NCI-H2029 (cell line): ENCODE measurements at regions not wholly inside any gene's neighbourhood (a gene's known extent, or its start where the extent isn't known, plus 50 kb on each side); places are given as distances from the start of the nearest gene placed in this dataset.
"Not testable (repeated sequence)": the region's sequence is repeated elsewhere in the genome, so short reads cannot be mapped to it uniquely, and the experiment has no call there.

Experiments
- DNase-seq: peaks from one replicate; lab custom pipeline; 2025; lab: John Stamatoyannopoulos, UW

DNA sequence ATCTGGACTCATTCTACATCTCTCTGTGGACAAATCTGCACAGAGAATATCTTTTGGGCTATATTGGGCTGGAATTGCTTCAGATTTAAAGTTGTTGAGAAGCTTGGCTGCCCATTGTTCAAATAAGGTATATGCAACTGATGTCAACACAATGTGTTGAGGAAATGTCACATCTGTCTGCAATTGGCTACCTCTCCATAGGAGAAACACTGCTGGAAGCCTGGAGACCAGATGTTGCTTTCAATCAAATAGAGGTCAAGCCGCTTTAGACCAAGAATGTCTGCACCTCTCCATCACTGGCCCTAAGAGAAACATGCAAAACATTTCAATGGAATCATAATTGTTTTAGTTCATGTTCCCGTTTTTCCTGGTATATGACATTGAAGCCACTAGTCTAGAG is 720.2 kb downstream of the SLC4A3 start:
- DNase-seq: no peak

DNA sequence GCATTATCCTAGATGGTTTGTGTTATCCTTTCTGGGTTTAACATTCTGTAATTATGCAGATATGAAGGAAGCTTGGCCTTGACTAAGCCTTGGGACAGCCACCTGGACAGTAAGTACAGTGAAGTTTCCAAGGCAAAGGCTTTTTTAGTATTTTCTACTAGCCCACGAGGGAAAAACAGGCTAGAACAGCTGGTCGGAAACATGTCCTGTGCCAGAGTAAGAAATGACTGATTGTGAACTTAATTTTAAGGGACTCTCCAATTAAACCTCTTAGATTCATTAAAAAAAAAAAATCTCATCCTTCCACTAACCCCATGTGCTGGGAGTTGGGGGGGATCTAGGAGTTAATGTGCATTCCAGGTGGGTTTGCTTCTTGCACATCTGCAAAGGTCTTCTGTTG is 720.8 kb downstream of the SLC4A3 start:
- no peak for DNase-seq

DNA sequence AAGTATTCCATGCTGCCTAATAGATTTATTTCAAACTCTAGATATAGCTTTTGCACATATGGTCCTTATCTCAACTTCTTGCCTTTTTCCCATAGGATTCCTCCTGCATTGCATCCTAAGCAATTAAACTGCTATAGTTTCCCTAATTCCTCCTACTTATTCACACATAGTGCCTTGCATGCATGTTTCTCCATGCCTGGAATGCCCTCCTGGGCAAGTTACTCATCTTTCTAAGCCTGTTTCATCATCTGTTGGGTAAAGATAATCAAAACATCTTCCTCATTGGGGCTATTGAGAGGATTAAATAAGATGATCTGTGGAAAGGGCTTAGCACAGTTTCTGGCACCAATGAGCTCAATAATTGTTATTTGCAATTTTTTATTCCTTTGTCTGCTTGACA is 726.5 kb downstream of the SLC4A3 start:
- DNase-seq: no peak

DNA sequence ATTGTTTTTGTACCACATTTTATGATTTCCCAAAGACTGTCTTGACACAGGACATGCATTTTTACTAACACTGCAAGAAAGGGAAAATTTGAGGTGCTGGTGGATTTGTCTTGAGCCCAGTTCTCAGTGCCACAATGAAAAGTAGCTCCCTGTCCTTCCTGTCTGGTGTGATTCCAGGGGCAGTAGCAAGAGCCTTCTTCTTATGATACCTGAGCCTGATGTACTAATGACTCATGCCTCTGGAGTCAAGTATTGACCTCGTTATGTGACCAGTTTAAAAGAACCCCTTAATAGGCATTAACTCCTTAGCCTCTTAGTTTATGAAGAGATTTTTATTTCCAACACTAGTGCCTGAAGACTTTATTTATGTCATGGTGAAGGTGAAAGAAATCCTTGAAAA is 728.6 kb downstream of the SLC4A3 start:
- DNase-seq: no peak

DNA sequence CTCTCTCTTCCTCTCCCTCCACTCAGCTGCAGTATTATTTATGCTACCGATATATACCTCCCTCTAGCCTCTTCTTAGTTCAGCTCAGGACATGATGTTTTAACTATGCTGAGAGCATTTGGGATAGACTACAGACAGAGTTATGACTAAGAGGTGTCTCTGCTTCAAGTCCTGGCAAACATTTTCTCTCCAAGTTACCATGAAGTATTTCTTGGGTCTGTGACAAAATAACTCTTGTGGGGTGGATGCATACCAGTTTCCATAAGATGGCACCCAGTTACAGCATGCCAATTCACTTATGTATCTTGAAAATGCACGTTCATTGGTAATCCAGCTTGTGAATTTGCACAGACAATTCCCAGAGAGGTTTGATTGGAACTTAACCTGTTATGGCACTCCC is 737.6 kb downstream of the SLC4A3 start:
- DNase-seq: no peak

DNA sequence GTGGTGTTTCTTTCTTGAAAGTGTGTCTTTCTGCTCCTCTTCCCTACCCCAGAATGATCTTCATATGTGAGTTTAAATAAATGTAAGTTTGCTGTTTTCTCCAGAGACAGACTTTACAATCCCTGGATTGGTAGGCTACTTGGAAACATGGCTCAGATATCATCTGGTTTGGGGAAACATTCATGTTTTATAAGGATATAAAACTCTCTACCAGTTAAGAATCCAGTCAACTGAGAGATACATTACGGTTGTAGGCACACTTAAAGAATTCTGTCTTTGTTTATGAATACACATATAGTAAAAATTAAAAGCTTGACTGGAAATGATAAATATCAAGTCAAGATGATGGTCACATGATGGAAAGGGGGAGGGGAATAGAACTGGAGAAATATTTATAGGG is 739.3 kb downstream of the SLC4A3 start:
- DNase-seq: no peak

DNA sequence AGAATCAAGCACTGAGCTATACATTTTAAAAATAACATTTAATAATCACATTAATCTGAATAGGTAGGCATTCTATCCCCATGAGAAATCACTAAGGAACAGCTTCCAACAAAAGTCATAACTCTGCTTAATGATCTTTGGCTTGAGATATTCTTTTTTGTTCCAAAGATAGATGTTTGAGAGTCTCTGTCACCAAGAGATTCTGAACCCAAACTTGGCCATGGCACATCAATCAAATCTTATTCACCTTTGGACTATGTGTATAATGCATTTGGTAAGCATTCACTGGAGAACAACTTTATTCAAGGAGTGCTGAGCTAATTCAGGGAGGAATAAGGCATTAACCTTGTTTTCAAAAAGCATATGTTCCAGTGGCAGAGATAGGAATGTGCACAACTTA is 743.3 kb downstream of the SLC4A3 start:
- no peak for DNase-seq

DNA sequence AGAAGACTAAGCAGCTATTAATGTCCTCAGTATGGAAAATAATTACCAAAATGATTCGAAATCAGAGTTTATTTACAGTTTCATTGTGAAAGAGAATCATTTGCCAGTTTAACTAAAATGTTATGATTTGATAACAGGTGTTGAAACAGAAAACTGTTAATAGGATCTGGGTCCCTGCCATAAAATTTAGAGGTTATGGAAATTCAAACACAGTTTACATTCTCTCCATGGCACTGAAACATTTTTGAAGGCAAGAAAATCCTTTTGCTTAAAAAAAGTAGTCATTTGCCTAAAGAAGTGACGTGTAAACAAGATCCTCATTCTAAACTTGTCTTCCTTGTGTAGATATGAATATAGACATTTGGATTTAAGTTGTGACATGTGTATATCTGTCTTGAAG is 743.8 kb downstream of the SLC4A3 start:
- no peak for DNase-seq

DNA sequence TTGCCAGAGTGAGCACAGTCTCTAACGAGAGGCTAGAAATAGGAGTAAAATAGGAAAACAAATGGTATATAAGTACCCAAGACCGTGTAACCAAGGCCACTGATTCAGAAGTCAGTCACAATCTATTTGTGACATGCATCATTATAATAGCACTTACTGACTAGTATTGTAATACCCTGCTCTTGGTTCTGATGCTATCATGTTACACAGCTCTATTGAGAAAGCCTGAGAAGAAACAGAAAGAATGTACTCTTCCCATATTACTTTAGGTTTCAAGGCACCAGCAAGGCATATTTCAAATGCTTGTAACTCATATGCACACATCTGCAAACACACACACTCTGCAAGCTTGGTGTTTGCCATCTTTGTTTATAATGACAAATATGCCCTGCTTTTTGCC is 746.4 kb downstream of the SLC4A3 start:
- DNase-seq: no peak

DNA sequence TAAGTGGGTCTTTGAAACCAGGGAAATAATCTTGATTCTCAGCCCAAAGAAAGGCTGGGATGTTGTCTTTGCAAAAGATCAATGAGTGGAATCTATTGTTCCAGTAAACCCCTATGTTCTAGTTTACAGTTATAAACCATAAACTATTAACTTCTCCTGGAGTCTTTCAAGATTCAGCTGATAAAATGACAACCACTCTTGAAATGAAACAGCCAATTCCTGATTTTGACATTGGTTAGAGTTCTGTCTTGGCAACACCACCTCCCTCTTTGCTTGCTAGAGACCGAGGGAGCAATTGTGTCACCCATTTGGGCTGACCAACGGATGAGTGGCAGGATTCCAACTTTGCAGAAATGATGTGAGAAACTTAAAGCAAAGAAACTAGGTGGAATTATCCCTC is 746.9 kb downstream of the SLC4A3 start:
- DNase-seq: no peak

DNA sequence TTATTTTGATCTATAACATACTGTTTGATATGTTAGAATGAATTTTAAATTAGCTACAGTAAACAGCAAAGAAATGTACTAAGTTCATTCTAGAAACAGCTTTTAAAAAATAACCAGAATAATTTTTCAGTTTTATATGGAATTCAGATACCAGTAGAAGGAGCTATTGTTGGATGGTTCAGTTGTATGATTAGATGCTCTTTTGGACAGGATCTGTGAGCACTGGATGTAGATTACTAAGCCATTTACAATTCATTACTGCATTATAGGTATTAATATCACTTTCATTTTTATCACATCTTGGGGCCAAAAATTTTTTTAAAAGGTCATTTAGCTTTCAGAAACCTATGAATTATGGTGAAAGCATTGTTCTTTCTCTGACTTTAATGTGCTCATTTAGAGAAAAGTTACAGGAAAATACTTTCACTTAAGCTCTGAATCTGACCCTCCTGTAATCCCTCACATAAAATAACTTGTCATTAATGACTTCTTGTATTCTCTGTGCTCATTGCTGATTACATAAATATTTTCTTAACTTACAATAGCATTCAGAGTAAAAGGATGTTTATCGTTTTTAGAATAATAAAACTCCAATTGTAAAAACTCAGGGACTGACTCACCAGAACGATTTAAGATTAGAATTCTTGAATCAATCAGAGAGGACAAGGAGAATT is 750.2 kb downstream of the SLC4A3 start:
- no peak for DNase-seq

DNA sequence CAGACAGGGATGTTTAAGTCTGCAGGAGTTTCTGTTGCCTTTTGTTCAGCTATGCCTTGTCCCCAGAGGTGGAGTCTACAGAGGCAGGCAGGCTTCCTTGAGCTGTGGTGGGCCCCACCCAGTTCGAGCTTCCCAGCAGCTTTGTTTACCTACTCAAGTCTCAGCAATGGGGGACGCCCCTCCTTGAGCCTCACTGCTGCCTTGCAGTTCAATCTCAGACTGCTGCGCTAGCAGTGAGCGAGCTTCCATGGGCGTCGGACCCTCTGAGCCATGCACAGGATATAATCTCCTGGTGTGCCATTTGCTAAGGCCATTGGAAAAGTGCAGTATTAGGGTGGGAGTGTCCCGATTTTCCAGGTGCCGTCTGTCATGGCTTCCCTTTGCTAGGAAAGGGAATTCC is 760.3 kb downstream of the SLC4A3 start:
- DNase-seq: not testable (repeated sequence)

DNA sequence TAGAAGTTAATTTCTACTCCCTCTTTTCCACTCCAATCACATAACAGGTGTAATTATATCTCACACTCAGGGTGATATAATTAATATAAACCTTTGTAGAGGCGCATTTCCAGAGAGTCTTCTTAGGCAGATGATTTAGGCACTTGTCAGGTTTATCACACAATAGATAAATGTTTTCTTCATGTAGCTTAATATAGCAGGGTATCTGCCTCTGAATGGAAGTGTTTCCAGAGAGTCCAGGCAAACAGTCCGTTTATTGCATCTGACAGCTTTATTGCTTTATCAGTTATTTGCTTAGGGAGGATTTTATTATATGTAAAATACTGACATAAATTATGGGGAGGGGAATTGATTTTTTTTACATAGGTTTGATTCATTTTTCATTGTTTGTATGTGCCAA is 766.3 kb downstream of the SLC4A3 start:
- no peak for DNase-seq

DNA sequence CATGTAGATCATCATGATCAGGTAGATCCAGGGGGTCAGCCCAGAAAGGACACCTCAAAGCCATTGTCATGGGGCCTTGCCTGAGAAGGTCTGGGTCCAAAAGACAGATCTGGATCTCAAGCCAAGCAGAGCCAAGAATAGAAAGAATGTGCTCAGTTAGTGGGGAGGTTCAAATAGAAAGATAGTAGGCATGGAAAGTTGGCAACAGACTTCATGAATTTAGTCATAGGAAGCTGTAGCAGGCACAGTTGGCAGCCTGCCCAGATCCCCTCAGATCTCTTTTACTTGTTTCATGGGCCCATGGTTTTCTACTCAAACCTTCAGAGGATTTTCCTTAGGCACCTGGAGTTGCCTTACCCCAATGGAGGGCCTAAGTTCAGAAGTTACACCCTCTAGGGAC is 767.0 kb downstream of the SLC4A3 start:
- peak; percentile 24 for DNase-seq

DNA sequence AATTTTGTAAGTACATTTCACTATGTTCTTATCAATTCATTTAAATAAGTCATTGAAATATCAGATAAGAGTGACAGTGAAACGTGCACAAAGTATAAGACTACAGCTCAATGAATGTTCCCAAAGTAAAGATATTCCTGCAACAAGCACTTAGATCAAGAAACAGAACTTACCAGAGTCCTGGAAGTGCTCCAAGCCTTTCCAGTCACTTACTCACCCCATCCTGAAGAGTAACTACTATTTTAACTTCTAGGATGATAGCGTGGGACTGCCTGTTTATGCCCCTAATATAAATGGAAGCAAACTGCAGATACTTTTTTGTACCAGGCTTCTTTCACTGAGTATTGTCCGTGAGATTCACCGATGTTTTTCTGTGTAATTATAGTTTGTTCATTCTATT is 768.9 kb downstream of the SLC4A3 start:
- DNase-seq: no peak

DNA sequence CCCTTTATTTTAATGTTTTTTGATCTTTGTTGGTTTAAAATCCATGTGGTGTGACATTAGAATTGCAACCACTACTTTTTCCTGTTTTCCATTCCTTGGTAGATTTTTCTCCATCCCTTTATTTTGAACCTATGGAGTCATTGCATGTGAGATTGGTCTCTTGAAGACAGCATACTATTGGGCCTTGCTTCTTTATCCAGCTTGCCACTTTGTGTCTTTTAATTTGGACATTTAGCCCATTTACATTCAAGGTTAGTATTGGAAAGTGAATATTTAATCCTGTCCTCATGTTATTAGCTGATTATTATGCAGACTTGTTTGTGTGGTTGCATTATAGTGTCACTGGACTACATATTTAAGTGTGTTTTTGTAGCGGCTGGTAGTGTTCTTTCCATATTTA is 782.9 kb downstream of the SLC4A3 start:
- no peak for DNase-seq

DNA sequence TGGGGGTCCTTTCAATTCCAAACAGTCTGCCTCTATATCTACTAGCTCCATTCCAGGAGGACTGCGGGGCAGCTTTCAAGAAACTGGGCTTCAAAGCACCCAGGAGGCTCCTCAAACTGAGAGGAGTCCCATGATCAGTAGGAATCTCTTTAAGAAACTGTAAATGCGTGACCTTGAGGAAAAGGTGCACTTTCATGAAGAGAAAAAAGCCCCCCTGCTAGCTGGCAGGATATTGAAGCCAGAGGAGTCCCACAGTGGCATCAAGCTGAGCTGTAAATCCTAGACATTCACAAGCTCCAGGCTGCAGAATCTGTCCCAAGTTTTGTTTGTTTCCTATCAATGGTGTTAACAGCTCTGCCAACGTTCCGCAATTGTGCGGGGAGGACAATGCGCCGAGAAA is 790.1 kb downstream of the SLC4A3 start:
- DNase-seq: no peak

DNA sequence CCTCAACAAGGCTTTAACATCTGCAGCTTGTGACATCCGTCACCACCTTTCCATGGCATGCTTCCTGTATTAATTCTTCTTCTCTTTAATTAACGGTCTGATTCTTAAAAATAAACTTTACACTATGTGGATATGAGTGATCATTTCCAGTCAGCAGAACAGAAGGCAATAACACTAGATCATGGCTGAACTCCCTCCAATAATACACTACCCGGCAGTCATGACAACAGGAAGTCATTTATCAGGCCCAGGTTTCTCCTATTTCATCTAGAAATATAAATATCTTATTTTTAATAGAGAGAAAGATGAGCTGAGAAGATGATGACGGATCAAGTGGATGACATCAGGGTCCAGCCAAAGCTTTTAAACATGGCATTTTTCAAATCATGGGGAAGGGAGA is 792.2 kb downstream of the SLC4A3 start:
- DNase-seq: no peak

DNA sequence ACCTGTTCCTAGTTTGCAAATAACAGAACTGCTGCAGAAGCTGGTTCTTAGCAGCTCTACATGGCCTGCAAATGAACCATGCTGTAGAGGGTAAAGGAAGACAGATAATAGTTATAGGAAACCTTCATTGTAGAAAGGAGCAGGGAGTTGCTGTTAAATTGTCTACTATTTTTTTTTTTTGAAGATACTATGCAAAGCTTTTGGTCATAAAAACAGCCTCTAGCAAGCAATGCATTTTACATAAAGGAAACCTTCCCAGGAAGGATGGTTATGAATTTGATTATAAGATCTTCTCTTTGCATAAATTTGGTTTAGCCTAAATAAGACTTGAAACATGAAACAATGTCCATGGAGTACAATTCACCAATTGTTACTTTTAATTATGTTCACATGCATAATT is 793.4 kb downstream of the SLC4A3 start:
- no peak for DNase-seq

DNA sequence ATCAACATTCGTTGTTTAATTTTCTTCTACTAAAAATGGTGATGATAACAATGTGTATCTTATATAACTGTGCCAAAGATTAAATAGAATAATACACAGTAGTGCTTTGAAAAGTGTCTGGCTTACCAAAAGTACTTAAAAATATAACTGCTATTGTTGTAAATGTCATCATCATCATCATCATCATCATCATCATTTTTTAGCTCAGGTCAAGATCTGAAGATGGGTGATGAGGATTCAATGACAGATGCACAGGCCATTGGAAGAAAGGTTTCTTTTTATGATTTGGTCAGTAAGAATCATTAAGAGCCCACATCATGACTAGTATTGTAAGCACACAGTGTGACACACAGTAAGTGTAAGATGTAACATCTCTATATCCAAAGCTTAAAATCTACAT is 795.2 kb downstream of the SLC4A3 start:
- DNase-seq: no peak

DNA sequence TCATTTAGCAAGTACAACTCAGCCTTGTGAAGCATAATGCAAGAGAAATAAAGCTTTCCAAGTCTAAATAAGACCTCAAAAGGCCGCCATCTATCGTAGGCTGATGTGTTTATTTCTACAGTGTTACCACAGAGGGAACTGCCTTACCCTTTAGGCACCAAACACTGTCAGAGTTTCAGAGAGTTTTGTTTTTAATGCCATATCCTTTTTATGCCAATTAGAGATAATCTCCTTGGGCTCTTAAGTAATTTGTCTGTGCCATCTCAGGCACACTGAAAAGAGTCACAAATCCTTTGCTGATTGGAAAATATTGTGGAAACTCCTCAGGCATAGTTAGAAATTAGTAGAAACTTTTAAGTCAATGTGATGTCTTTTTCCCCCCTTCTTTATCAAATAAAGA is 797.1 kb downstream of the SLC4A3 start:
- no peak for DNase-seq

DNA sequence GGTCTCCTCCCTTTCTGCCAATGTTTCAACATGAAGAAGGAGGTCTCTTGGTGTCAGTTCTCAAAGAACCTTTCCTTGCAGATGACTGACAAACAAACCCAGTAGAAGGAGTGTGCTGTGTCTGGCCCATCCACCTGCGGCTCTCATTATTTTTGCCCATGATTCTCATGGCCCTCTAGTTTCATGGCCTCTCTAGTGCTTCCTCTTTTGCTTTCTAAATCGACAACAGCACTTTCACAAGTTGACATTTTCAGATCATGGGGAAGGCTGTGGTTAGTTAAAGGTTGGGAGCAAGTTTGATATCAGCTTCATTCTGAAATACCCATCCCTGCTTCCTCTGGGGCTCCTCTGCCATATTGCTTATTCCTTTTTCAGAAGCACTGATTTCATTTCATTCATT is 805.2 kb downstream of the SLC4A3 start:
- DNase-seq: no peak

DNA sequence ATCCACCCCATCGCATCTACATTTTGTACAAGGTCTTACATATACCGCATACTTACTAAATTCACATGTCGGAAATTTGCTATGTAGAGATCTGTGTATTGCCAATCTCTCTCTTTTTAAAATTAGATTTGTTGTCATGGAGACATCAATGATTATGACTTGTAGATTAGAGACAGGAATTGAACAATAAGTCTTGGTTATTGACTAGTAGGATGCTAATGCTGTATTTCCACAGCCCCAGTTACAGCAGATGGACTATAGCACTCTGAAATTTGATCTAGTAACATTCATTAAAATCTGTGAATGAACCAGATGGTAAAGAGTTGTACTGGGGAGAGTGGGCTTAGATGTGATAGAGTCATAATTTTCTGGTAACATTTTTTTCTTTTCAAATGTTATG is 805.7 kb downstream of the SLC4A3 start:
- DNase-seq: no peak

DNA sequence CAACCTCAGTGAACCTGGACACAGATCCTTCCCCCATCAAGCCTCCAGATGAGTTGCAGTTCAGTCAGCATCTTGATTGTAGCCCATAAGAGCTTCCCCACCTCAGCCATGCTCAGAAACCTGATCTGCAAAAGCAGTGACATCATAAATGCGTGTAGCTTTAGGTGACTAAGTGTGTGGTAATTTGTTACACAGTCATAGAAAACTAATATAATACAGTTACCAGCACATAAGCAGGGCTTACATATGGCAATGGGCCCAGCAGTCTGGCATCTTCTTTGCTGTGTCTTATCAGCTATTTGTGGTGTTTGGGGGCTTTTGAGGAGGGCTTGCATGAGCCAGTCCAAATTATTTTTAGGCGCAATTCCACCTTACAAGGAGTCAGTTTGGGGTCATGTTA is 807.0 kb downstream of the SLC4A3 start:
- DNase-seq: no peak

DNA sequence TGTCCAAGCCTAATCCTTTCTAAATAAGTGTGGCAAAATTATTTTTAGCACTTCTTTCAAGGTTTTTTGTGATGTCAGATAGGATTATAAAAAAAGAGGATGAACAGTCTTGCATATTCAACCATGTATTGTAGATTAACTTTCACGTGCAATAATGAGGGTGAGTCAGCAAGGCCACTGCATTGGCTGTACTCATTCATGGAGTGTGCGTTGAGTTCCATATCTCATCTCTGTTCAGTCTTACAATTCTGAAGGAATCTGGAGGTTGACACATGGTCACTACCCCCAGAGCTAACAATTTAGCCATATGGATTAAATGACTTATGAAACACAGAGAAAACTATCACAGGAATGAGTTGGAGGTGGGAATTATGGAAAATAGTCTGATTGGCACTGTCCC is 810.5 kb downstream of the SLC4A3 start:
- no peak for DNase-seq
